Hepatocyte (in vitro differentiated cells): ENCODE measurements at regions not wholly inside any gene's neighbourhood (a gene's known extent, or its start where the extent isn't known, plus 50 kb on each side); places are given as distances from the start of the nearest gene placed in this dataset.

Experiments used
- CTCF ChIP-seq: fragments of 200-600 bp; sonication (generic); IDR thresholded peaks from 2 replicates; pipeline ENCODE4 v1.5.1; 2016; ENCODE audit warnings: antibody characterized with exemption, mild to moderate bottlenecking; ENCODE audit not compliant: poor library complexity
- EZH2 ChIP-seq: fragments of 200-600 bp; sonication (generic); IDR thresholded peaks from 2 replicates; pipeline ENCODE4 v1.6.1; 2016; ENCODE audit warnings: antibody characterized with exemption, mild to moderate bottlenecking, borderline replicate concordance

- TF ChIP-seq CTCF (no peak), EZH2 (no peak)
Observed at GRCh38 chrX:39528161-39528916, 569.4 kb downstream of the BCOR start.
